ENCODE measurements at regions not wholly inside any gene's neighbourhood (a gene's known extent, or its start where the extent isn't known, plus 50 kb on each side); places are given as distances from the start of the nearest gene placed in this dataset.

- Histone ChIP-seq H3K9me3 (ENCODE audit: control extremely low read depth in 1 of 5, control insufficient read depth in 4 of 5, insufficient read depth in 2 of 5, low read depth in 1 of 5, low read length in 4 of 5) (no peaks in the 10 kb centered on the region), H3K4me1 (ENCODE audit: control extremely low read depth in 1 of 4, control insufficient read depth in 4 of 4, insufficient read depth in 4 of 4, low read length in 3 of 4) (no peaks in the 10 kb centered on the region), H3K36me3 (ENCODE audit: control insufficient read depth in 4 of 4, insufficient read depth in 4 of 4, low read length in 3 of 4) (no peaks in the 10 kb centered on the region), H3K27ac (ENCODE audit: insufficient read depth in 1 of 2, low read depth in 1 of 2, low read length in 2 of 2, poor library complexity in 1 of 2, severe bottlenecking in 2 of 2) (no peak overlapping the region), H3K27me3 (replicated peaks in 2 of 5; ENCODE audit: control insufficient read depth in 4 of 5, insufficient read depth in 5 of 5, low read length in 4 of 5) (no peaks in the 10 kb centered on the region), H3K4me3 (ENCODE audit: control insufficient read depth in 1 of 7, extremely low read depth in 1 of 7, insufficient read depth in 4 of 7, low read depth in 2 of 7, low read length in 6 of 7) (no peak overlapping the region)
- DNase-seq: no peak
- POLR2A ChIA-PET: no interaction called here
- CTCF ChIA-PET: no interaction called here
- 100% methylated on average over 1 of the region's 1 CpG for WGBS (ENCODE audit: insufficient coverage)
Measured at GRCh38 chr2:51720826-51721225, 688.9 kb upstream of the NRXN1 start.

- CTCF ChIA-PET: no interaction called here
- Histone ChIP-seq H3K4me3 (ENCODE audit: control insufficient read depth in 1 of 7, extremely low read depth in 1 of 7, insufficient read depth in 4 of 7, low read depth in 2 of 7, low read length in 6 of 7) (no peak overlapping the region), H3K9me3 (ENCODE audit: control extremely low read depth in 1 of 5, control insufficient read depth in 4 of 5, insufficient read depth in 2 of 5, low read depth in 1 of 5, low read length in 4 of 5) (no peaks in the 10 kb centered on the region), H3K4me1 (ENCODE audit: control extremely low read depth in 1 of 4, control insufficient read depth in 4 of 4, insufficient read depth in 4 of 4, low read length in 3 of 4) (no peaks in the 10 kb centered on the region), H3K27me3 (replicated peaks in 2 of 5; ENCODE audit: control insufficient read depth in 4 of 5, insufficient read depth in 5 of 5, low read length in 4 of 5) (no peaks in the 10 kb centered on the region), H3K36me3 (ENCODE audit: control insufficient read depth in 4 of 4, insufficient read depth in 4 of 4, low read length in 3 of 4) (no peaks in the 10 kb centered on the region), H3K27ac (ENCODE audit: insufficient read depth in 1 of 2, low read depth in 1 of 2, low read length in 2 of 2, poor library complexity in 1 of 2, severe bottlenecking in 2 of 2) (no peak overlapping the region)
- DNase-seq: no peak
- POLR2A ChIA-PET: no interaction called here
Measured at GRCh38 chr2:51718881-51719280, 686.9 kb upstream of the NRXN1 start.

GRCh38 chr2:51717312-51717711 lies 685.4 kb upstream of the NRXN1 start:
- no peak for DNase-seq
- H3K36me3 ChIP-seq (ENCODE audit: control insufficient read depth in 4 of 4, insufficient read depth in 4 of 4, low read length in 3 of 4): no peaks in the 10 kb centered on the region
- CTCF ChIA-PET: no interaction called here
- POLR2A ChIA-PET: no interaction called here
- H3K9me3 ChIP-seq (ENCODE audit: control extremely low read depth in 1 of 5, control insufficient read depth in 4 of 5, insufficient read depth in 2 of 5, low read depth in 1 of 5, low read length in 4 of 5): no peaks in the 10 kb centered on the region
- no peaks in the 10 kb centered on the region for H3K27me3 ChIP-seq (replicated peaks in 2 of 5; ENCODE audit: control insufficient read depth in 4 of 5, insufficient read depth in 5 of 5, low read length in 4 of 5)
- WGBS (ENCODE audit: insufficient coverage): no CpG with 5 or more reads among the region's 3 CpGs
- H3K4me1 ChIP-seq (ENCODE audit: control extremely low read depth in 1 of 4, control insufficient read depth in 4 of 4, insufficient read depth in 4 of 4, low read length in 3 of 4): no peaks in the 10 kb centered on the region
- H3K4me3 ChIP-seq (ENCODE audit: control insufficient read depth in 1 of 7, extremely low read depth in 1 of 7, insufficient read depth in 4 of 7, low read depth in 2 of 7, low read length in 6 of 7): no peak overlapping the region
- H3K27ac ChIP-seq (ENCODE audit: insufficient read depth in 1 of 2, low read depth in 1 of 2, low read length in 2 of 2, poor library complexity in 1 of 2, severe bottlenecking in 2 of 2): no peak overlapping the region

- Histone ChIP-seq H3K27ac (ENCODE audit: insufficient read depth in 1 of 2, low read depth in 1 of 2, low read length in 2 of 2, poor library complexity in 1 of 2, severe bottlenecking in 2 of 2) (no peak overlapping the region), H3K4me1 (ENCODE audit: control extremely low read depth in 1 of 4, control insufficient read depth in 4 of 4, insufficient read depth in 4 of 4, low read length in 3 of 4) (no peaks in the 10 kb centered on the region), H3K27me3 (replicated peaks in 2 of 5; ENCODE audit: control insufficient read depth in 4 of 5, insufficient read depth in 5 of 5, low read length in 4 of 5) (no peaks in the 10 kb centered on the region), H3K9me3 (ENCODE audit: control extremely low read depth in 1 of 5, control insufficient read depth in 4 of 5, insufficient read depth in 2 of 5, low read depth in 1 of 5, low read length in 4 of 5) (no peaks in the 10 kb centered on the region), H3K36me3 (ENCODE audit: control insufficient read depth in 4 of 4, insufficient read depth in 4 of 4, low read length in 3 of 4) (no peaks in the 10 kb centered on the region), H3K4me3 (ENCODE audit: control insufficient read depth in 1 of 7, extremely low read depth in 1 of 7, insufficient read depth in 4 of 7, low read depth in 2 of 7, low read length in 6 of 7) (no peak overlapping the region)
- ChIA-PET CTCF (interaction anchor here (1.2 to 1.3 kb wide), 2 partner anchors 965 to 1182 kb away, joined by 3 to 6 read pairs; no protein-coding TSS in a partner anchor), POLR2A (no interaction called here)
- WGBS (ENCODE audit: insufficient coverage): no CpG with 5 or more reads among the region's 3 CpGs
- no peak for DNase-seq
Measured at GRCh38 chr2:51711766-51712165, 679.8 kb upstream of the NRXN1 start.

- H3K4me3 ChIP-seq (ENCODE audit: control insufficient read depth in 1 of 7, extremely low read depth in 1 of 7, insufficient read depth in 4 of 7, low read depth in 2 of 7, low read length in 6 of 7): no peak overlapping the region
- H3K9me3 ChIP-seq (ENCODE audit: control extremely low read depth in 1 of 5, control insufficient read depth in 4 of 5, insufficient read depth in 2 of 5, low read depth in 1 of 5, low read length in 4 of 5): no peaks in the 10 kb centered on the region
- H3K27me3 ChIP-seq (replicated peaks in 2 of 5; ENCODE audit: control insufficient read depth in 4 of 5, insufficient read depth in 5 of 5, low read length in 4 of 5): no peaks in the 10 kb centered on the region
- peak; percentile 7 to 27 (median 17) for DNase-seq
- ChIA-PET CTCF (interaction anchor here (1.3 to 2.5 kb wide), 2 partner anchors 1173 to 1181 kb away, joined by 6 to 9 read pairs; no protein-coding TSS in a partner anchor), POLR2A (no interaction called here)
- no peak overlapping the region for H3K27ac ChIP-seq (ENCODE audit: insufficient read depth in 1 of 2, low read depth in 1 of 2, low read length in 2 of 2, poor library complexity in 1 of 2, severe bottlenecking in 2 of 2)
- no peaks in the 10 kb centered on the region for H3K4me1 ChIP-seq (ENCODE audit: control extremely low read depth in 1 of 4, control insufficient read depth in 4 of 4, insufficient read depth in 4 of 4, low read length in 3 of 4)
- no peaks in the 10 kb centered on the region for H3K36me3 ChIP-seq (ENCODE audit: control insufficient read depth in 4 of 4, insufficient read depth in 4 of 4, low read length in 3 of 4)
- 34% methylated on average over 3 of the region's 3 CpGs for WGBS (ENCODE audit: insufficient coverage)
Measured at GRCh38 chr2:51710222-51710621, 678.3 kb upstream of the NRXN1 start.

- H3K27me3 ChIP-seq (replicated peaks in 2 of 5; ENCODE audit: control insufficient read depth in 4 of 5, insufficient read depth in 5 of 5, low read length in 4 of 5): no peaks in the 10 kb centered on the region
- no peak for DNase-seq
- 97% methylated on average over 3 of the region's 3 CpGs for WGBS (ENCODE audit: insufficient coverage)
- H3K36me3 ChIP-seq (ENCODE audit: control insufficient read depth in 4 of 4, insufficient read depth in 4 of 4, low read length in 3 of 4): no peaks in the 10 kb centered on the region
- CTCF ChIA-PET: no interaction called here
- POLR2A ChIA-PET: no interaction called here
- no peaks in the 10 kb centered on the region for H3K9me3 ChIP-seq (ENCODE audit: control extremely low read depth in 1 of 5, control insufficient read depth in 4 of 5, insufficient read depth in 2 of 5, low read depth in 1 of 5, low read length in 4 of 5)
- H3K27ac ChIP-seq (ENCODE audit: insufficient read depth in 1 of 2, low read depth in 1 of 2, low read length in 2 of 2, poor library complexity in 1 of 2, severe bottlenecking in 2 of 2): no peak overlapping the region
- H3K4me1 ChIP-seq (ENCODE audit: control extremely low read depth in 1 of 4, control insufficient read depth in 4 of 4, insufficient read depth in 4 of 4, low read length in 3 of 4): no peaks in the 10 kb centered on the region
- no peak overlapping the region for H3K4me3 ChIP-seq (ENCODE audit: control insufficient read depth in 1 of 7, extremely low read depth in 1 of 7, insufficient read depth in 4 of 7, low read depth in 2 of 7, low read length in 6 of 7)
Measured at GRCh38 chr2:51707625-51708024, 675.7 kb upstream of the NRXN1 start.

GRCh38 chr2:51706220-51706619 lies 674.3 kb upstream of the NRXN1 start:
- POLR2A ChIA-PET: no interaction called here

More at GRCh38 chr2:51706220-51706619, 674.3 kb upstream of the NRXN1 start:
- H3K4me3 ChIP-seq (ENCODE audit: control insufficient read depth in 1 of 7, extremely low read depth in 1 of 7, insufficient read depth in 4 of 7, low read depth in 2 of 7, low read length in 6 of 7): no peak overlapping the region
- CTCF ChIA-PET: no interaction called here
- H3K27me3 ChIP-seq (replicated peaks in 2 of 5; ENCODE audit: control insufficient read depth in 4 of 5, insufficient read depth in 5 of 5, low read length in 4 of 5): no peaks in the 10 kb centered on the region
- H3K4me1 ChIP-seq (ENCODE audit: control extremely low read depth in 1 of 4, control insufficient read depth in 4 of 4, insufficient read depth in 4 of 4, low read length in 3 of 4): no peaks in the 10 kb centered on the region
- no peaks in the 10 kb centered on the region for H3K36me3 ChIP-seq (ENCODE audit: control insufficient read depth in 4 of 4, insufficient read depth in 4 of 4, low read length in 3 of 4)
- WGBS (ENCODE audit: insufficient coverage): 100% methylated on average over 3 of the region's 3 CpGs
- no peaks in the 10 kb centered on the region for H3K9me3 ChIP-seq (ENCODE audit: control extremely low read depth in 1 of 5, control insufficient read depth in 4 of 5, insufficient read depth in 2 of 5, low read depth in 1 of 5, low read length in 4 of 5)
- DNase-seq: no peak
- H3K27ac ChIP-seq (ENCODE audit: insufficient read depth in 1 of 2, low read depth in 1 of 2, low read length in 2 of 2, poor library complexity in 1 of 2, severe bottlenecking in 2 of 2): no peak overlapping the region

Data from common myeloid progenitor, CD34-positive (primary cell).